ENCODE measurements at regions not wholly inside any gene's neighbourhood (a gene's known extent, or its start where the extent isn't known, plus 50 kb on each side); places are given as distances from the start of the nearest gene placed in this dataset.
A peak's percentile ranks its signal among the peaks of the same experiment; 100 is the strongest.

GRCh38 chr4:173839865-173840264, 309.8 kb upstream of the HAND2 start:
- no peak for DNase-seq (ENCODE audit: low read depth)

GRCh38 chr4:173837517-173837916, 307.5 kb upstream of the HAND2 start:
- no peak for DNase-seq (ENCODE audit: low read depth)

GRCh38 chr4:173835903-173836302, 305.9 kb upstream of the HAND2 start:
- DNase-seq (ENCODE audit: low read depth): peak; percentile 45

GRCh38 chr4:173834151-173834550, 304.1 kb upstream of the HAND2 start:
- no peak for DNase-seq (ENCODE audit: low read depth)

GRCh38 chr4:173829565-173829964, 299.5 kb upstream of the HAND2 start:
- DNase-seq (ENCODE audit: low read depth): no peak

GRCh38 chr4:173827707-173828106, 297.7 kb upstream of the HAND2 start:
- no peak for DNase-seq (ENCODE audit: low read depth)

- no peak for DNase-seq (ENCODE audit: low read depth)
Measured at GRCh38 chr4:173821876-173822275, 291.8 kb upstream of the HAND2 start.

GRCh38 chr4:173821036-173821435, 291.0 kb upstream of the HAND2 start:
- DNase-seq (ENCODE audit: low read depth): no peak

GRCh38 chr4:173807347-173807746, 277.3 kb upstream of the HAND2 start:
- no peak for DNase-seq (ENCODE audit: low read depth)

- no peak for DNase-seq (ENCODE audit: low read depth)
Measured at GRCh38 chr4:173805884-173806283, 275.9 kb upstream of the HAND2 start.

- DNase-seq (ENCODE audit: low read depth): no peak
Measured at GRCh38 chr4:173802662-173803022, 272.6 kb upstream of the HAND2 start.

- no peak for DNase-seq (ENCODE audit: low read depth)
Measured at GRCh38 chr4:173801876-173802661, 272.0 kb upstream of the HAND2 start.

GRCh38 chr4:173801361-173801760, 271.3 kb upstream of the HAND2 start:
- no peak for DNase-seq (ENCODE audit: low read depth)

- DNase-seq (ENCODE audit: low read depth): no peak
Measured at GRCh38 chr4:173797296-173797695, 267.3 kb upstream of the HAND2 start.

- DNase-seq (ENCODE audit: low read depth): peak; percentile 40
Measured at GRCh38 chr4:173794662-173795061, 264.6 kb upstream of the HAND2 start.

GRCh38 chr4:173793937-173794510, 264.0 kb upstream of the HAND2 start:
- no peak for DNase-seq (ENCODE audit: low read depth)

- DNase-seq (ENCODE audit: low read depth): no peak
Measured at GRCh38 chr4:173782660-173783059, 252.6 kb upstream of the HAND2 start.

GRCh38 chr4:173777921-173778320, 247.9 kb upstream of the HAND2 start:
- no peak for DNase-seq (ENCODE audit: low read depth)

- DNase-seq (ENCODE audit: low read depth): no peak
Measured at GRCh38 chr4:173777421-173777820, 247.4 kb upstream of the HAND2 start.

GRCh38 chr4:173769568-173769967, 239.5 kb upstream of the HAND2 start:
- no peak for DNase-seq (ENCODE audit: low read depth)

- no peak for DNase-seq (ENCODE audit: low read depth)
Measured at GRCh38 chr4:173767650-173768049, 237.6 kb upstream of the HAND2 start.

GRCh38 chr4:173766171-173766600, 236.2 kb upstream of the HAND2 start:
- DNase-seq (ENCODE audit: low read depth): no peak

GRCh38 chr4:173765751-173766150, 235.7 kb upstream of the HAND2 start:
- no peak for DNase-seq (ENCODE audit: low read depth)

GRCh38 chr4:173763389-173763788, 233.4 kb upstream of the HAND2 start:
- no peak for DNase-seq (ENCODE audit: low read depth)

Data from stromal cell of bone marrow (primary cell).